HEK293 (cell line): ENCODE measurements at regions not wholly inside any gene's neighbourhood (a gene's known extent, or its start where the extent isn't known, plus 50 kb on each side); places are given as distances from the start of the nearest gene placed in this dataset.

ENCODE experiments used
- CTCF ChIA-PET: fragments of 350-600 bp; formaldehyde crosslinking; extraction: SDS; loops from one replicate; lab custom pipeline; 2021; ENCODE audit warnings: antibody characterized with exemption; lab: Yijun Ruan, JAX
- POLR2A ChIA-PET: fragments of 300-600 bp; formaldehyde crosslinking; extraction: SDS; loops from one replicate; lab custom pipeline; 2020; ENCODE audit warnings: antibody characterized with exemption, inconsistent platforms; lab: Yijun Ruan, JAX
- H3K27ac ChIP-seq: fragments of 200-500 bp; sonication (Bioruptor generic); 2 replicates; pipeline ENCODE4 v1.5.1; 2014; ENCODE audit warnings: low read depth, low read length, control low read depth, inconsistent platforms; ENCODE audit errors: extremely low read depth
- H3K36me3 ChIP-seq, 2 experiments: fragments of 200-500 bp in 1 of 2; sonication (Bioruptor generic) in 1 of 2; 1 replicate in 1 of 2; 2 replicates in 1 of 2; pipeline ENCODE4 v1.5.1; 2014 to 2017; ENCODE audit warnings: inconsistent platforms in 2 of 2, low read length in 2 of 2; ENCODE audit not compliant: control insufficient read depth in 2 of 2, insufficient read depth in 1 of 2
- H3K4me1 ChIP-seq: fragments of 200-500 bp; sonication (Bioruptor generic); 2 replicates; pipeline ENCODE4 v1.5.1; 2014; ENCODE audit warnings: mild to moderate bottlenecking, low read length, inconsistent platforms; ENCODE audit not compliant: control insufficient read depth, insufficient read depth
- H3K4me3 ChIP-seq: 2 replicates; pipeline ENCODE4 v1.5.1; 2011; ENCODE audit warnings: low read depth, mild to moderate bottlenecking, control low read depth, low read length, moderate library complexity
- H3K9me3 ChIP-seq: fragments of 200-500 bp; sonication (Bioruptor generic); 2 replicates; pipeline ENCODE4 v1.5.1; 2014; ENCODE audit warnings: low read depth, low read length, inconsistent platforms; ENCODE audit not compliant: control insufficient read depth, insufficient read depth
- REST ChIP-seq: fragments of 450-650 bp; formaldehyde crosslinking; IDR thresholded peaks from 2 replicates; pipeline ENCODE4 v1.5.1; 2016; ENCODE audit warnings: missing biosample characterization, missing genetic modification characterization
- SCRT1 ChIP-seq: fragments of 450-650 bp; formaldehyde crosslinking; IDR thresholded peaks from 2 replicates; pipeline ENCODE4 v1.5.1; 2016; ENCODE audit warnings: missing biosample characterization, missing genetic modification characterization, borderline replicate concordance
- SP3 ChIP-seq: fragments of 450-650 bp; formaldehyde crosslinking; IDR thresholded peaks from 2 replicates; pipeline ENCODE4 v1.5.1; 2016; ENCODE audit warnings: missing biosample characterization, missing genetic modification characterization
- WT1 ChIP-seq: fragments of 450-650 bp; formaldehyde crosslinking; IDR thresholded peaks from 2 replicates; pipeline ENCODE4 v1.5.1; 2016; ENCODE audit warnings: missing biosample characterization, missing genetic modification characterization
- YY1 ChIP-seq: fragments of 450-650 bp; formaldehyde crosslinking; IDR thresholded peaks from 2 replicates; pipeline ENCODE4 v1.5.1; 2018; ENCODE audit warnings: missing biosample characterization, missing genetic modification characterization
- ZBTB10 ChIP-seq: fragments of 450-650 bp; formaldehyde crosslinking; IDR thresholded peaks from 2 replicates; pipeline ENCODE4 v1.5.1; 2016; ENCODE audit warnings: missing biosample characterization, missing genetic modification characterization
- ZBTB48 ChIP-seq: fragments of 450-650 bp; formaldehyde crosslinking; IDR thresholded peaks from 2 replicates; pipeline ENCODE4 v1.5.1; 2016; ENCODE audit warnings: missing biosample characterization, missing genetic modification characterization
- ZNF10 ChIP-seq: fragments of 450-650 bp; formaldehyde crosslinking; IDR thresholded peaks from 2 replicates; pipeline ENCODE4 v1.5.1; 2017; ENCODE audit warnings: missing biosample characterization, missing genetic modification characterization
- ZNF133 ChIP-seq: fragments of 450-650 bp; formaldehyde crosslinking; IDR thresholded peaks from 2 replicates; pipeline ENCODE4 v1.5.1; 2016; ENCODE audit warnings: missing biosample characterization, missing genetic modification characterization
- ZNF138 ChIP-seq: fragments of 450-650 bp; formaldehyde crosslinking; IDR thresholded peaks from 2 replicates; pipeline ENCODE4 v1.5.1; 2016; ENCODE audit warnings: missing biosample characterization, missing genetic modification characterization, borderline replicate concordance
- ZNF157 ChIP-seq: fragments of 450-650 bp; formaldehyde crosslinking; IDR thresholded peaks from 2 replicates; pipeline ENCODE4 v1.5.1; 2016; ENCODE audit warnings: missing biosample characterization, missing genetic modification characterization
- ZNF16 ChIP-seq: fragments of 450-650 bp; formaldehyde crosslinking; IDR thresholded peaks from 2 replicates; pipeline ENCODE4 v1.5.1; 2016; ENCODE audit warnings: low read depth, missing biosample characterization, missing genetic modification characterization
- ZNF211 ChIP-seq: fragments of 450-650 bp; formaldehyde crosslinking; IDR thresholded peaks from 2 replicates; pipeline ENCODE4 v1.5.1; 2016; ENCODE audit warnings: low read depth, missing biosample characterization, missing genetic modification characterization
- ZNF223 ChIP-seq: fragments of 450-650 bp; formaldehyde crosslinking; IDR thresholded peaks from 2 replicates; pipeline ENCODE4 v1.5.1; 2016; ENCODE audit warnings: missing biosample characterization, missing genetic modification characterization
- ZNF266 ChIP-seq: fragments of 450-650 bp; formaldehyde crosslinking; IDR thresholded peaks from 2 replicates; pipeline ENCODE4 v1.5.1; 2016; ENCODE audit warnings: missing biosample characterization, missing genetic modification characterization, low read depth
- ZNF37A ChIP-seq: fragments of 450-650 bp; IDR thresholded peaks from 2 replicates; pipeline ENCODE4 v1.5.1; 2018; ENCODE audit warnings: missing biosample characterization, missing genetic modification characterization
- ZNF416 ChIP-seq: fragments of 450-650 bp; formaldehyde crosslinking; IDR thresholded peaks from 2 replicates; pipeline ENCODE4 v1.5.1; 2016; ENCODE audit warnings: missing biosample characterization, missing genetic modification characterization
- ZNF548 ChIP-seq: fragments of 450-650 bp; formaldehyde crosslinking; IDR thresholded peaks from 2 replicates; pipeline ENCODE4 v1.5.1; 2016; ENCODE audit warnings: missing biosample characterization, missing genetic modification characterization
- ZNF555 ChIP-seq: fragments of 450-650 bp; formaldehyde crosslinking; conservative IDR thresholded peaks from 2 replicates; pipeline ENCODE4 v1.5.1; 2017; ENCODE audit warnings: missing biosample characterization, mild to moderate bottlenecking, missing genetic modification characterization, inconsistent platforms
- ZNF560 ChIP-seq: fragments of 450-650 bp; formaldehyde crosslinking; IDR thresholded peaks from 2 replicates; pipeline ENCODE4 v1.5.1; 2017; ENCODE audit warnings: missing biosample characterization, missing genetic modification characterization, borderline replicate concordance
- ZNF585B ChIP-seq: fragments of 450-650 bp; formaldehyde crosslinking; IDR thresholded peaks from 2 replicates; pipeline ENCODE4 v1.5.1; 2016; ENCODE audit warnings: missing biosample characterization, missing genetic modification characterization
- ZNF610 ChIP-seq: fragments of 450-650 bp; formaldehyde crosslinking; IDR thresholded peaks from 2 replicates; pipeline ENCODE4 v1.5.1; 2016; ENCODE audit warnings: missing biosample characterization, missing genetic modification characterization, borderline replicate concordance
- ZNF645 ChIP-seq: fragments of 450-650 bp; formaldehyde crosslinking; IDR thresholded peaks from 2 replicates; pipeline ENCODE4; 2016; ENCODE audit warnings: missing biosample characterization, missing genetic modification characterization
- ZNF664 ChIP-seq: fragments of 450-650 bp; formaldehyde crosslinking; IDR thresholded peaks from 2 replicates; pipeline ENCODE4 v1.5.1; 2016; ENCODE audit warnings: missing biosample characterization, missing genetic modification characterization
- ZNF677 ChIP-seq: fragments of 450-650 bp; IDR thresholded peaks from 2 replicates; pipeline ENCODE4 v1.5.0; 2018; ENCODE audit warnings: missing biosample characterization, mild to moderate bottlenecking, missing genetic modification characterization, moderate library complexity
- TF ChIP-seq, protein P1 (sequence below): fragments of 450-650 bp; formaldehyde crosslinking; IDR thresholded peaks from 2 replicates; pipeline ENCODE4 v1.5.1; 2016; ENCODE audit warnings: missing biosample characterization, missing genetic modification characterization
- TF ChIP-seq, protein P2 (sequence below): fragments of 450-650 bp; formaldehyde crosslinking; IDR thresholded peaks from 2 replicates; pipeline ENCODE4 v1.5.1; 2017; ENCODE audit warnings: missing biosample characterization, missing genetic modification characterization

DNA sequence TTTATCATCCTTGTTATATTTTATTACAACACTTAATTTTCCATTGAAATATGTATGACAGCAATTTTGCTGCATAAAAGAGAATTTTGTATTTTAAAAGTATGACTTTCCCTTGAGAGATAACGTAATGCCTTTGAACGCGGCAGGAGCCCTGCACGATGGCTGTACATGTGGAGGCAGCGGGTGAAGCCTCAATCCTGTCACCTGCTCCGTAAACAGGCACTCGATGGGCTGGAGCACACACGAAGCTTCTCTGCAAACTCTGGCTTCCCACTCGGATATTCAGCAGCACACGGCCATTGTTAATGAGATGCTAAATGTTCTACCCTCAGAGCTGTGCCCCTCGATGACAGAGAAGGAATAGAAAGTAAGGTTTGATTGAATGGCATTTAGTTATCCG lies 184.4 kb downstream of the RTP5 start:
- Histone ChIP-seq H3K4me1 (no peaks in the 10 kb centered on the region), H3K4me3 (no peak overlapping the region), H3K36me3 (no peaks in the 10 kb centered on the region), H3K9me3 (no peaks in the 10 kb centered on the region), H3K27ac (no peak overlapping the region)
- ChIA-PET CTCF (interaction anchor here (0.7 to 1.3 kb wide), 2 partner anchors 10 to 103 kb away, joined by 3 to 4 read pairs; no protein-coding TSS in a partner anchor), POLR2A (no interaction called here)
- TF ChIP-seq SCRT1 (tag by site-specific recombination), result no peak
- TF ChIP-seq ZNF548 (tag by site-specific recombination), result no peak
- no peak for TF ChIP-seq ZNF610 (tag by site-specific recombination)
- no peak for TF ChIP-seq ZNF211 (tag by site-specific recombination)
- no peak for TF ChIP-seq SP3 (tag by site-specific recombination)
- no peak for TF ChIP-seq ZNF664 (tag by site-specific recombination)
- TF ChIP-seq ZBTB10, result no peak
- TF ChIP-seq WT1, result no peak
- TF ChIP-seq ZNF223 (tag by site-specific recombination), result no peak
- no peak for TF ChIP-seq ZNF585B (tag by site-specific recombination)
- no peak for TF ChIP-seq ZNF133 (tag by site-specific recombination)
- TF ChIP-seq ZNF645 (tag by site-specific recombination), result no peak
- TF ChIP-seq ZNF416 (tag by site-specific recombination), result no peak
- no peak for TF ChIP-seq YY1 (tag by site-specific recombination)
- TF ChIP-seq ZNF138 (tag by site-specific recombination), result no peak
- TF ChIP-seq ZNF37A, result no peak

GRCh38 chr2:242054406-242054805 lies 184.9 kb downstream of the RTP5 start:
- no peaks in the 10 kb centered on the region for H3K4me1 ChIP-seq
- H3K27ac ChIP-seq, result no peak overlapping the region
- H3K36me3 ChIP-seq, result no peaks in the 10 kb centered on the region
- no peaks in the 10 kb centered on the region for H3K9me3 ChIP-seq
- CTCF ChIA-PET, result interaction anchor here (0.7 kb wide), 1 partner anchor 10 kb away, joined by 3 read pairs; no protein-coding TSS in a partner anchor
- H3K4me3 ChIP-seq, result no peak overlapping the region
- POLR2A ChIA-PET, result no interaction called here
- TF ChIP-seq ZNF157 (no peak), ZNF10 (tag by site-specific recombination) (no peak), ZNF16 (no peak), ZBTB48 (tag by site-specific recombination) (no peak), ZNF266 (no peak), ZNF677 (tag by site-specific recombination) (no peak), ZNF560 (tag by site-specific recombination) (no peak), REST (no peak), ZNF555 (tag by site-specific recombination) (no peak)
- TF ChIP-seq, protein P1, sequence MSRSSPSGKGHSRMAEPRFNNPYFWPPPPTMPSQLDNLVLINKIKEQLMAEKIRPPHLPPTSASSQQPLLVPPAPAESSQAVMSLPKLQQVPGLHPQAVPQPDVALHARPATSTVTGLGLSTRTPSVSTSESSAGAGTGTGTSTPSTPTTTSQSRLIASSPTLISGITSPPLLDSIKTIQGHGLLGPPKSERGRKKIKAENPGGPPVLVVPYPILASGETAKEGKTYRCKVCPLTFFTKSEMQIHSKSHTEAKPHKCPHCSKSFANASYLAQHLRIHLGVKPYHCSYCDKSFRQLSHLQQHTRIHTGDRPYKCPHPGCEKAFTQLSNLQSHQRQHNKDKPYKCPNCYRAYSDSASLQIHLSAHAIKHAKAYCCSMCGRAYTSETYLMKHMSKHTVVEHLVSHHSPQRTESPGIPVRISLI (tag by site-specific recombination), result no peak
- TF ChIP-seq, protein P2, sequence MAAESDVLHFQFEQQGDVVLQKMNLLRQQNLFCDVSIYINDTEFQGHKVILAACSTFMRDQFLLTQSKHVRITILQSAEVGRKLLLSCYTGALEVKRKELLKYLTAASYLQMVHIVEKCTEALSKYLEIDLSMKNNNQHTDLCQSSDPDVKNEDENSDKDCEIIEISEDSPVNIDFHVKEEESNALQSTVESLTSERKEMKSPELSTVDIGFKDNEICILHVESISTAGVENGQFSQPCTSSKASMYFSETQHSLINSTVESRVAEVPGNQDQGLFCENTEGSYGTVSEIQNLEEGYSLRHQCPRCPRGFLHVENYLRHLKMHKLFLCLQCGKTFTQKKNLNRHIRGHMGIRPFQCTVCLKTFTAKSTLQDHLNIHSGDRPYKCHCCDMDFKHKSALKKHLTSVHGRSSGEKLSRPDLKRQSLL (tag by site-specific recombination), result no peak
